ENCODE measurements at regions not wholly inside any gene's neighbourhood (a gene's known extent, or its start where the extent isn't known, plus 50 kb on each side); places are given as distances from the start of the nearest gene placed in this dataset.
"Not testable (repeated sequence)": the region's sequence is repeated elsewhere in the genome, so short reads cannot be mapped to it uniquely, and the experiment has no call there.

GRCh38 chr12:127823801-127824200 lies 443.2 kb upstream of the TMEM132C start:
- DNase-seq, result no peak

DNA sequence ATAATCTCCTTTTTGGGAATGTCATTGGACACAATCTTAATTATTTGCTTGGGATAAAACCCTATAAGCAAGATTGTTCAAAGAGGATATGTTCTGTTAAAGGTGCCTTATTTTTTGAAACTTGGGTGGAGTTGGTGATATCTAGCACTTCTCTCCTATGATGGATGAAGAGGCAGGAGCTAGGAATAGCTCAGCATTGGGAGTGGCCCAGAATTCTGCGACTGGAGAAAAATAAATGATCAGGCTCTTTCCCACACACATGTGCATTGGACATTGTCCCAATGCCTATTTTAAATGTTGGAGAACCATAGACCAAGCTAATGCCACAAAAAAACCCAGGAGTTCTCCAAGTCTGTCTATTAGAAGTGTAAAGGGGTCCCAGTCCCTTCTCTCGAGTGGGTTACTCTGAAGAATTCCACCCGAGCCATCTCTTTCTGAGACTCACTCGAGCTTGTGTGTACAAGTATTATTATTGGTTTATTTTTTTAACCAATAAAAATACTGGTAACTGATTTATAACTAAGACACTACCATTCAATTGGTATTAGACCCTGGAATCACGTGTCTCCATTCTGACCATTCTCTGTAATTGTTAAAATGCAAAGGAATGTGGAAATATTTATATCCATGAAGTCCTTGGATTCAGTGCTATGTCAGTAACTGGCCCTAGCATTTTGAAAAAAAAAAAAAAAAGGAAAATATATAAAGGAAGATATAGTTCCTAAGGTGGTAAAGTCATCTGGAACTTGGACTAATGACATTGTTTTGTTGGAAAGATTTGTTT lies 437.5 kb upstream of the TMEM132C start:
- DNase-seq, result no peak

- no peak for DNase-seq
Measured at GRCh38 chr12:127830065-127830460, 436.9 kb upstream of the TMEM132C start.

- no peak for DNase-seq
Measured at GRCh38 chr12:127830730-127831129, 436.2 kb upstream of the TMEM132C start.

GRCh38 chr12:127832172-127832571 lies 434.8 kb upstream of the TMEM132C start:
- DNase-seq, result no peak

GRCh38 chr12:127836802-127837201 lies 430.2 kb upstream of the TMEM132C start:
- DNase-seq, result not testable (repeated sequence)

- DNase-seq, result no peak
Measured at GRCh38 chr12:127857661-127858060, 409.3 kb upstream of the TMEM132C start.

- DNase-seq, result no peak
Measured at GRCh38 chr12:127860536-127860935, 406.4 kb upstream of the TMEM132C start.

DNA sequence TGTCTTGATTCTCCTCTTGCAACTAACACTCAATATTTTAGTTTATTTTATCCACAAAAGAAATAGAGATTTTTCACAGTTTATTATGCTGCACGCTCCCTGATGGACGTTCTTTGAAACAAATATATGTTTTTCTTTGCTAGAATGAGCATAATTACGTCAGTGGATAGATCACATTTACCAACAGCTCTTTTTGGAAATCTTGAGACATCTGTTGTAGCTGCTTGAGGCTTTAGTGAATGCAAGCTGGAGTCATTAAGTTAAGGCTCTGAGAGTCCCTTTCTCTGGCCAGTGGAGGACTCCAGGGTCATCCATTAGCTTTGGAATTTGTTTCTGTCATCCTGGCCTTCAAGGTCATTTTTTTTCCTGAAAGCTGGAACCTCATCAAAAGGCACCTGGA lies 405.6 kb upstream of the TMEM132C start:
- DNase-seq, result no peak

DNA sequence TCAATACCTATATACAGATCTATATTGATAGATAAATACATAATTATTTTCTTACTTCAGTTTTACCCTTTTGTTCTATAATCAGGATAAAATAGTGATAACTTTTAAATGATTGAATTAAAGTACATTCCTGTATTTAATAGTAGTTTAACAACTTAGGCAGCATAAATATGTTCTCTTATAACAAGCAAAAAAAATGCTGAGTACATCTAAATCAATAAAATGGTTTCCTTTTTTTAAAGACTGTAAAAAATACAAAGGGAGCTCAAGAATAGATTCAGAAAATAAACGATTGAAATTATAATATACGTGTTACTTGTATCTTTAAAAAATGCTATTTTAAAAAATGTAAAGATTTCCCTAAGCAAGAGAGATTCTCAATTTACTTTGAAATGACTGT lies 393.7 kb upstream of the TMEM132C start:
- DNase-seq, result no peak

DNA sequence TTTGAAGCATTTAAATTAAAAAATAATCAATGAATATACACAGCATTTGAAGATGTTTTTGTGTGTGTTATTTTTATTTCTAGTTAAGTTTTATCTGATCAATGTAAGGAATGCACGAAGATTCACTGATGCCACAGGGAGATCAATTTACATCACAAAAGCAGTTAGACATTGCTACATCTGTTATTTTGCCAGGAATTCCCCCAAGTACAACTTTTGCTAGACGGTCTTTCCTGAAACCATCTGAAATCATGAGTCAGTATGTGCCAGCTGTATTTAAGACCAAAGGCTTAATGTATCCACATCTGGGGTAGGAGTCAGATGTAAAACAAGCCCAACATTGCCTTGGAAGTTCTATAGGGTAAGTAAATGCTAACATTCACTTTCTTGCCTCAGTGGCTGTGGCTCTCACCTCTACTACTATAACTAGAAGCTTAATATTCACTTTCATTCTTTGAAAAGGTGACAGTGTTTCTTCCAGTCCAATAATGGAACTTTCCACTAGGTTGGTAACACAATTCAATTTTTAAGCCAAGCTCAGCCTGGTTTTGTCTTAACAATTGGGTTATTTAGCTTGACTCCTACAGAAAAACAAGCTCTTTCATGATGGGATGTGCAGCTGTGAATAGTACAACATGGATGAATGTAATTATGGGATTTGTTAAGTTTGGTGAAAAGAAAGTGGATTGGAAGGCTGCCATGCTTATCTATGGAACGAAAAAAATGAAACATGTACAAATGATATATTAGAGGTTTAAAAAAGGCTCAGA lies 385.4 kb upstream of the TMEM132C start:
- DNase-seq, result no peak

- no peak for DNase-seq
Measured at GRCh38 chr12:127883013-127883412, 384.0 kb upstream of the TMEM132C start.

GRCh38 chr12:127885954-127886750 lies 380.8 kb upstream of the TMEM132C start:
- no peak for DNase-seq

- no peak for DNase-seq
Measured at GRCh38 chr12:127886827-127887226, 380.1 kb upstream of the TMEM132C start.

- no peak for DNase-seq
Measured at GRCh38 chr12:127888943-127889719, 377.8 kb upstream of the TMEM132C start.

DNA sequence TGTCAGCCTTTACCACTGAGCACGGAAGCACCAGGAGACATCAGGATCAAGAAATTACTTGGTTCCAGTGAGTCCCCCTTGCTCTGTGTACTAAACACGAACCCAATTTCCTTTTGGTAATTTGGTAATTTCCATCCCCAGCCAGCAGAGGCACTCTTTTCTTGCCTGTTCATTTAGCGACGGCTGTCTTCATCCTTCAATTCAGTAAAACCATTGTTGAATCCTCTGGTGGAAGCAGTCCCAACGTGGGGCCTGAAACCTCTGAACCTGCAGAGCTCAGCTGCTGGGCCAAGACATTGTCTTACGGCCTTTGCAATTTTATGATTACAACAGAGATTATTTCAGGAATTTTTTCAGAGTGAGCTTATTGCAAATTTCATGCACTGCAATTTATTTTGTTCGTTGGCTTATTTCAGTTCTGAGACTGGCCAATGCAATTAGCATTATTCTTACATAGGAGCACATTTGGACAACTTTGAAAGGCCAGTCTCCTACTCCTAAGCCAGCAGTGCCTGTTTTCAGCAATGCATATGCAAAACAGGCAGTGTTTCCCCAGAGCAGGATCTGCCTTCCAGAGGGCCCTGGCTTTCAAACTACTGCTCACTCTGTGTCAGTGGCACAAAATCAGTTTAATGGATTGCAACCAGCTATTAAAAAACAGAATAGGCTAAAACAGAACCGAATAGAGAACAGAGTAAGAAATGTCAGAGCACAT lies 372.9 kb upstream of the TMEM132C start:
- DNase-seq, result no peak

DNA sequence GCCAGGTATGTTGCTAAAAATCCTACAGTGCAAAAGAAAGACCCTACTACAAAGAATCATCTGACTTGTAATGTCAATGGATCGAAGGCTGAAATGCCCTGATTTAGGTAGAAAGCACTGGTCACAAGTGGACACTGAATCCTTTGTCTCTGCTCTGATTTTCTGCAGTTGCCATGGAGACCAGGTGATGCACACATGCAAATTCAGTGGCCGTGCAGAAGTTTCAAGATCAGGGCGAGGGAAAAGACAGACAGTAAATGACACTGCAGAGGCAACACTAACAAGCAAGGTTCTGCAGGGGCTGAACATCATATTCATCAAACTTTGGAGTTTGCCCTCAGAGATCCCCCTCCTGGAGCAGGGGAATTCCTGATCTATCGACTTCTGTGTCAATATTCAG lies 370.3 kb upstream of the TMEM132C start:
- no peak for DNase-seq

GRCh38 chr12:127898616-127899015 lies 368.4 kb upstream of the TMEM132C start:
- no peak for DNase-seq

DNA sequence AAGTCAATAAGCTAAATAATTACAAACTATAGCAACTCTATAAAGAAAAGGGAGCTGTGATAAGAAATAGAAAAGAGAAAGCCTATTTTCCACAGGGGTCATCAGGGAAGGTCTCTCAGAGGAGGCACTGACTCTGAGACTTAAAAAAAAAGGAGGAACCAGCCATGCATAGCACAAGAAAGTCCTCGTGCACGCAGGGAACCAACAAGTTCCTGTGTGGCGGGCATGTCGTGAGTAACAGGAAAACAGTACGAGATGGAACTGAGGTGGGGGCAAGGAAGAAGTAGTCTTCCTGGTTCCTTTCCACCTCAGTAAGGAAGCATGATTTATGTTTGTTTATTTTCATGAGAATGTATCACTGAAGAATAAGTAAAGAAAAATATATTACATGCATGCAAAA lies 367.0 kb upstream of the TMEM132C start:
- DNase-seq, result no peak

DNA sequence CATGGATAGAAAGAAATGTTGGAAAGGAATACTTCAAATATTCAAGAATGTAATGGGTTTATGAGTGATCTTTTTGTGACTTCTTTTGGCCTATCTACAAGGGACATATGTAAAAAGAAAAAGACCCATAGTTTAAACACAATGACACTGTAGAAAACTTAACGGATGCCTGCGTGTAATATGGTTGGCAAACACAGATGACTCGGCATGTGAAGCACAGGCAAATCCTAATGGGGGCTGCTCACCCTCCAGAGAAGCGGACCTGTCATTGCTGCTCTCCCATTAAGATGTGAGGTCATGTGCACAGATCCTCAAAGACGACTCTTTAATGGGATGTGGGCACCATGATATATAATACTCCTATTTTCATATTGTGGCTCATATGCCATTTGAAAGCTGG lies 366.6 kb upstream of the TMEM132C start:
- DNase-seq, result no peak

- DNase-seq, result no peak
Measured at GRCh38 chr12:127903146-127903545, 363.8 kb upstream of the TMEM132C start.

DNA sequence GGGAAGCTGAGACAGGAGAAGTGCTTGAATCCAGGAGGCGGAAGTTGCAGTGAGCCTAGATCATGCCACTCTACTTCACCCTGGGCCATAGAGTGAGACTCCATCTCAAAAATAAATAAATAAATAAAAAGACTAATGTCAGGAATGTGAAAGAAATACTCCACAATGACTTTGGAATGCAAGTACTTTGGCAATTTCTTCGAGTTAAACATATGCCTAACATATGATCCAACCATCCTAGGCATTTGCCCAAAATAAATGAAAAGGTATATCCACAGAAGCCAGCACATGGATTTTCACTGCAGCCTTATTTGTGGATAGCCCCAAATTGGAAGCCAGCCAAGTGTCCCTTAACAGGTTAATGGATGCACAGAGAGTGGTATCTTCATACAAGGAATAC lies 357.9 kb upstream of the TMEM132C start:
- DNase-seq, result no peak

Data from NCI-H1694 (cell line).